NCI-H2171 treated with DMSO at 0.1 percent for 48 hours (cell line): ENCODE measurements at regions not wholly inside any gene's neighbourhood (a gene's known extent, or its start where the extent isn't known, plus 50 kb on each side); places are given as distances from the start of the nearest gene placed in this dataset.
"Not testable (repeated sequence)": the region's sequence is repeated elsewhere in the genome, so short reads cannot be mapped to it uniquely, and the experiment has no call there.

Experiments used
- DNase-seq: peaks from one replicate; lab custom pipeline; 2025; lab: John Stamatoyannopoulos, UW

DNA sequence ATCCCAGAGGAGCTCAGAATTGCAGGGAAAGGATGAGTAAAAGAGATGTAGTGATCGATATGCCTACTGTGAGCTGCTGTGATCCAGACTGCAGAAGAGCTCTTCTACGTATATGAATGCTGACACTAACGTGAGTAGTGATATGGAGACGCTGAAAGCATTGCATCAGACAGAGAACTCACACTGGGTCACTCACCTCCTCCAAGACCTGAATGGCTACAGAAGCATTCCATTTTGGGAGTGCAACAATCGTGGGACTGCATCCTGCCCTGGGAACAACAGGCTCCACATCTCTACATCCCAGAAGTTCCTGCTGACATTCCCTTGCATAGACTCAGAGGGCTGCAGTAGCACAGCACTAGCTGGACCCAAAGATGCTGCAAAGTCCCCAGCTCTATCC is 755.9 kb upstream of the MEF2C start:
- DNase-seq, result no peak

- DNase-seq, result not testable (repeated sequence)
Observed at GRCh38 chr5:89634176-89634575, 751.2 kb upstream of the MEF2C start.

GRCh38 chr5:89630064-89630463 is 747.1 kb upstream of the MEF2C start:
- DNase-seq, result not testable (repeated sequence)

DNA sequence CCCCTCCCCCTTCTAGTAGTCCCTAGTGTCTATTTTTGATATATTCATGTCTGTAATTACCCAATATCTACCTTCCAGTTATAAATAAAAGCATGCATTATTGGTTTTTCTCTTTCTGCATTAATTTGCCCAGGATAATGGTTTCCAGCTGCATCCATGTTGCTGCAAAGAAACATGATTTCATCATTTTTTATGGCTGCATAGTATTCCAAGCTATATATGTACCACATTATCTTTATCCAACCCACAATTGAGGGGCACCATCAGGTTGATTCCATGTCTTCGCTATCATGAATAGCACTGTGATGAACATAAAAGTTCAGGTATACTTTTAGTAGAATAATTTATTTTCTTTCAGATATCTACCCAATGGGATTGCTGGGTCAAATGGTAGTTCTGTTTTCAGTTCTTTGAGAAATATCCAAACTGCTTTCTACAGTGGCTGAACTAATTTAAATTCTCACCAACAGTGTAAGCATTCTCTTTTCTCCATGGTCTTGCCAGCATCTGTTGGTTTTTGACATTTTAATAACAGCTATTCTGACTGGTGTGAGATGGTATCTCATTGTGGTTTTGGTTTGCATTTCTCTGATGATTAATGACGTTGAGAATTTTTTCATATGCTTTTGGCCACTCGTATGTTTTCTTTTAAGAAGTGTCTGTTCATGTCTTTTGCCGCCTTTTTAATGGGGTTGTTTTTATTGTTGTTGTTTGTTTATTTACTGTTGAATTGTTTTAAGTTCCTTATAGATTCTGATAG is 746.1 kb upstream of the MEF2C start:
- DNase-seq, result no peak

- DNase-seq, result no peak
Observed at GRCh38 chr5:89615839-89616518, 733.0 kb upstream of the MEF2C start.

DNA sequence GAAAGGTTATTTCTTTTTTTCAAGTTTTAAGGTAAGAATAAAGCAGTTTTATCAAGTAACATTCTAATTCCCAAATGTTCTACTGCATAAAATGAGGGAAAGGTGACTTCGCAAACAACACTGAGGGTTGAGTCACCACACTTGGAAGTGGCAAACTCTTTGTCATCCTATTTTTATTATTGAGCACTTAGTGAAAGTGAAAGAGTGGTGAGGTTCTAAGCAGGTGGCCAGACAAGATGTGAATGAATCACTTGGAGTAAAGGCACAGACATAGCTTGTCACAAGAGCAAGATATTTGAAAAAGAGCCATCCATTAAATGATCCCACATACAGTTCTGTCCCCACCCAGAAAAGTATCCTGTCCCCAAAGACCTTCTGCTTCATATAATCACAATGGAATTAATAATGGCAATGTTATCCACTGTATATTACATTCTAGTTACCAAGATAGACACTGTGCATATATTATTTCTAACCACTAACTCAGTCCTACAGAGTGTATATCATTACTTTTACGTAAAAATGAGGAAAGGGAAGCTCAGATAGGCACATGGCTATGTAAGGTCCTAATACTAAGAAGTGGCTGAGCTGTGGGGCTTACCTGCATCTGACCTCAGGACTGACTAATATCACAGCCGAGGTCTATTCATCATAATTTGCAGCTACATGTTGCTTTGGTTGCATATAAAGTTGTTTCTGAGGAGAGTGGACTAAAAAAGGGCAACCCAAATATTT is 730.4 kb upstream of the MEF2C start:
- DNase-seq, result no peak

DNA sequence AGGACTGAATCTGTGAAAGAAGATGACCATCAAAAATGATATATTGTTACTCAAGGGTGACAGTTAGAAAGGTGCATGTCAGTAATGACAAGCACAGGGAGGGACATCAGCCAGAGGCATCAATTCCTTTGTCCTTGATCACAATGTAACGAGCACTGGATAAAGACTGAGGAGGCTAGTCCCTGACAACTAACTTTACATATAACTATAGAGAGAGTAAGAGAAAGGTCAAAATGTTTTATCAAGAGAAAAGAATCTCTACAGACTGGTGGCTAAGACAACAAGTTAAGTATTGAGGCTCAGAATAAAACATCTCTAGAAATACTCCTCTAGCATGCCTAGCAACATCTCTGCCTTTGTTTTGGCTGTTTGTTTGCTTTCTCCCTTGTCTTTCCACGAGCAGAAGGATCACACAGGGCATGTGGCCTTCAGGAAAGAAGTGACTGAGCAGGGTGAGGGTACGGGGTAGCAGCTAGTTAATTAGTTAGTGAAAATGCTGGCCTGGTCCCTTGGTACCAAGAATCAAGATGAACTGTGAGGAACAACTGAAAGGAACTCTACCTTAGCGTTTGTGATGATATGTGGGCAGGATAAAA is 724.1 kb upstream of the MEF2C start:
- DNase-seq, result no peak

GRCh38 chr5:89604342-89604741 is 721.4 kb upstream of the MEF2C start:
- no peak for DNase-seq

DNA sequence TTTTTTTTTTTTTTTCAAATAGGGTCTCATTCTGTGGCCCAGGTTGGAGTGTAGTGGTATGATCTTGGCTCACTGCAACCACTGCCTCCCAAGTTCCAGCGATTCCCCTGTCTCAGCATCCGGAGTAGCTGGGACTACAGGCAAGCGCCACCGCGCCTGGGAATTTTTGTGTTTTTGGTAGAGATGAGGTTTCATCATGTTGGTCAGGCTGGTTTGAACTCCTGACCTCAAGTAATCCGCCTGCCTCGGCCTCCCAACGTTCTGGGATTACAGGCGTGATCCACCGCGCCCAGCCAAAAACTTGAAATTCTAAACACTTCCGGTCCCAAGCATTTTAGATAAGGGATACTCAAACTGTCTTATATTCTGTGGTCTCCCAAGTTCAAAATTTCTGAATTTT is 718.9 kb upstream of the MEF2C start:
- no peak for DNase-seq

DNA sequence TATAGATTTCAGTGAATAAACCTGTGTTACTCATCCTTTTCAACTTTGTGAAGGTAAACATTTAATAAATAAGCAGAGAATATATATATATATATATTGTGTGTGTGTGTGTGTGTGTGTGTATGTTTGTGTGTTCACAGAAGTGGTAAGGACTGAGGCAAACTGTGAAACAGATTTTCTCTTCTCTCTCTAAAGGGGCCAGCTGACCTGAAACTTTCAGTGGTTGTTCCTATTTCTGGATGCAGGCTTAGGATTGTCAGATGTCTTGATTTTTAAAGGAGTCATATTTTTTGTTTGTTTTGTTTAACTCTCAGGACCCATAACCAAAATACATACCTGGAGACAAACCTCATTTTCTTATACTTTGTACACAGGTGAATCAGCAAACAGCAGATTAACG is 714.9 kb upstream of the MEF2C start:
- DNase-seq, result no peak

GRCh38 chr5:89596821-89597220 is 713.8 kb upstream of the MEF2C start:
- no peak for DNase-seq

DNA sequence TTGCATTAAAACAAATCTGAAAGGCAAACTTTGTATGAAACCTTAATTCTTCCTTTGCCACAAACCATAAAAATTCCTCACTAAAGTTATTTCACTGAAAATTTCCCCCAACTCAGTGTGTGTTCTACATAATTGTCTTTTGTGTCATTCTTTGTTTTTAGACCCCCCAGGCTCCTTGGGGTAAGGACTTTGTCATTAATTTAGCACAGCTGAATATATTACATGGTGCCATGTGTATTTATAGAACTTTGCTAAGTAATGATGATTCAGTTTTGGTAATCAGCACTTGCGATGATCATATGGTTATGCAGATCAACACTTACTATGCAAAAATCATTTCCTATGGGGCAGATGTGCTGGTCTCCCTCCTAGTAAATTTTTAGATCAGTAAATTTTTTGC is 712.1 kb upstream of the MEF2C start:
- DNase-seq, result no peak

DNA sequence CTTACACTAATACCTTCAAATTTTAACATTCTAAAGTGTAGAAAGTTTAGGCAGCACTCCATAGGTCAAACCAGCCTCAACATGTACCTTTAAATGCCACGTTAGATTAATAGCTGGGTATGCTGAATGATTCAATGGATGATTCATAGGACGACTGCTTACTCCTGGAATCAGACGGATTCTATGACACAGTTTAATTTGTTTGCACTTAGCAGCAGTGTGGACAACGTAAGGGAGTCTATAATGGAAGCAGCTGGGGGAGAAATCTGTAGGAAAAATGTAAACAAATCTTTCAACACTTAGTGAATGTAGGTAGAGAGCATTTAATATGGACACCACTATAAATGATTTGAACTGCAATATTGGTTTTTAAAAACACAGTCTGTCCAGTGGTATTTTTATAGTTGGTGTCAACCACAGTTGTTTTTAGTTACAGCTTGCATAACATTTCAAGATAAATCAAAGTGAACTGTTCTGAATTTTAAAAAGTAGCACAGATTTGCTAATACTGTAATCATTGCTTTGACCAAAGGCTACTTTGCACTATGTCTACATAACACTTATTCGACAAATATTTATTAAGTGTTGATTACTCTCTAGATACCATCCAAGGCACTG is 701.5 kb upstream of the MEF2C start:
- DNase-seq, result no peak

DNA sequence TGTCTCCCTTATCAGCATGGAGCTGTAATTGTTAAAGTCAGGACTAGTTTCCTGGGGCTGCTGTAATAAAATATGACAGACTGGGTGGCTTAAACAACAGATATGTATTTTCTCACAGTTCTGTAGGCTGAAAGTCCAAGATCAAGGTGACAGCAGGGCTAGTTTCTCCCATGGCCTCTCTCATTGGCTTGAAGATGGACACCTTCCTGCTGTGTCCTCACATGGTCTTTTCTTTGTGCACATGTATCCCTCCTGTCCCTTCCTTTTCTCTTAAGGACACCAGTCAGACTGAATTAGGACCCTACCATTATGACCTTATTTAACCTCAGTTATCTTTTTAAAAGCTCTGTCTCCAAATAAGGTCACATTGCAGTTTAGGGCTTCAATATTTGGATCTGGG is 700.5 kb upstream of the MEF2C start:
- DNase-seq, result no peak

- DNase-seq, result no peak
Observed at GRCh38 chr5:89582768-89583339, 699.9 kb upstream of the MEF2C start.

DNA sequence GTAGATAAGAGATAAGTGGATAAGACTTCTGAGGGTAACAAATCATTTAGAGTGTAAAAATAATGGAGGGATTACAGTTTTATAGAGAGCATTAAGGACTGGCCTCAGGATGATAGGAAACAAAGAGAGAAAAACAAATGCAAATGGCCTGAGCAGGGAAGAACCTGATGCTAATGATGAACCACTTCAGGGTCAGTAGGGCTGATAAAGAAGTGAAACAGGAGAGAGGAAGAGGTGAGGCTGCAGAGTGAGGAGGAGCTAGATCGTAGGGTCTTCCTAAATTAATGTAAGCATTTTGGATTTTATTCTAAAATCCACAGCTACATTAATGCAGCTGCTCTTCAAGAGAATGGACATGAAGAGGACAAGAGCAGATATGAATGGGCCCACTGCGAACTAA is 698.0 kb upstream of the MEF2C start:
- DNase-seq, result no peak

- DNase-seq, result no peak
Observed at GRCh38 chr5:89575319-89575718, 692.3 kb upstream of the MEF2C start.

DNA sequence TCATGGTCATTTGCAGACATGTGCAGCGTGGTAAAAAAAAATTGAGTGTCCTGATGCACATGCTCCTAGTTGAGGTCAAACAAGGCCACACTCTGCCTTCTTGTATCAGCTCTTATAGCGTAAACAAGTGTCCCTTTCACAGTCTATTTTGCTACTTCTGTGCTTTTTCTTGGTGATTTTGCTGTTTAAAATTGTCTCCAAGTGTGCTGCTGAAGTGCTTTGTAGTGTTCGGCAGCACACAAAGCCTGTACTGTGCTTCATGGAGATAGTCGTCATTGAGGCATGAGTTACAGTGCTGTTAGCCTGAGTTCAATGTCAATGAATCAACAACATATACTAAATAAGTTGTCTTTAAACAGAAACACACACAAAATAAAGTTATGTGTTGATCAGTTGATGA is 690.4 kb upstream of the MEF2C start:
- DNase-seq, result no peak

DNA sequence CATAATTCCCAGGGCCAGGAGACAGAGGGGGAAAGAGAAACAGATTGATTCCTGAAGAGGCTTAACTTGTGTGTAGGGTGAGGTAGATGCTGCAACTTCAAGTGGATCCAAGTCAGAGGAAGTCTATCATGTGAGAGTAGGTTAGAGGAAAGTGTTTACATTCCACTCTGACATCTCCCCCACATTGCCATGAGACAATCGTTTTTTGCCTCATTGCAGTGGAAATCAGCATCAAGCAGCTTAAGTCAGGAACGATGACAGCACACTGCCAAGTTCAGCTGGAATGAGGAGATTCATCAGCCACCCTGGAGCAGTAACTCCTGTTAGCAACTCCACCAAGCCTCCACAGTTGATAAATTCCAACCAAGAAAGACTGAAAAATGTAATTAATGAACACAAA is 689.7 kb upstream of the MEF2C start:
- no peak for DNase-seq

DNA sequence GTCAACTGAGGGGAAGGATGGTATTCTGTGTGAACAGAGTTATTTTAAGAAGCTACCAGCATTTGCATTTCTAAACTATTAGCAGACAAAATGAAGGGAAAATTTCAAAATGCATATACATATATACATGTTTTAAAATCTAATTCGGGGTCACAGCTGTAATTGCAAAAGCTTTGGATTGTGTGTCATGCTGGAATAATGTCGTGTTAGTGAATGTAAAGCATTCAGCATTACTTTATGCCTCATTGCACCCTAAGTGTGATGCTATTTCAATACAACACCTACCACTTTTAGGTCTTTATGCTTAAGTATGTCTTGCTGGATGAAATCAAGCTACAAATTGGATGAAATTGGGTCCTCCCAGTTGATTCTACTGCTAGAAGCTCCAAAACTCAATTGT is 687.6 kb upstream of the MEF2C start:
- no peak for DNase-seq

GRCh38 chr5:89566340-89566739 is 683.4 kb upstream of the MEF2C start:
- DNase-seq, result no peak

DNA sequence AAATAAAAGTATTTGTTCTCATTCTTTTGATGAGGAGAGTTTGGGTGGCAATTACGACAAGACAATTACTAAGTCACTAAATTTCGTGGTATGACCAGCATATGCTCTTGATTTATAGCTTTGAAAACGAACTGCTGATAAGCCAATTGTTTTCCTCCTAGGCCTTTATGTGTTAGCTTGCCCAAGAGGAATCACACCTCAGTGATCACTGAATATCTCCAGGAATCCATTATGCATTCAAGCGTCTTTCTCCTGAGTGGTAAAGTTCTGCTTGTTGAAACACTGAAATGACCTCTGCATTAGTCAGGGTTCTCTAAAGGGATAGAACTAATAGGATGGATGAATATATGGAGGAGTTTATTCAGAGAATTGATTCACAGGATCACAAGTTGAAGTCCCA is 677.7 kb upstream of the MEF2C start:
- no peak for DNase-seq
